Activated T-helper 17 cell treated with anti-CD3 and anti-CD28 coated beads, Interleukin-2, amount 50 U/mL, for 72 hours (primary cell): ENCODE measurements at regions not wholly inside any gene's neighbourhood (a gene's known extent, or its start where the extent isn't known, plus 50 kb on each side); places are given as distances from the start of the nearest gene placed in this dataset.
A peak's percentile ranks its signal among the peaks of the same experiment; 100 is the strongest.

Experiments used
- ATAC-seq: fragments of 150-1000 bp; cut with Tn5 transposase; replicated peaks from 2 replicates; pipeline ENCODE4 v1.10.0; 2021; ENCODE audit warnings: mild to moderate bottlenecking, moderate library complexity
- H3K27ac Mint-ChIP-seq: one replicate; pipeline ENCODE4 v1.8.0; 2022; ENCODE audit warnings: mixed read lengths
- H3K27me3 Mint-ChIP-seq: one replicate; pipeline ENCODE4 v1.8.0; 2022; ENCODE audit warnings: mixed read lengths
- H3K36me3 Mint-ChIP-seq: one replicate; pipeline ENCODE4 v1.8.0; 2022; ENCODE audit warnings: low read depth, mild to moderate bottlenecking, mixed read lengths
- H3K4me1 Mint-ChIP-seq: one replicate; pipeline ENCODE4 v1.8.0; 2022; ENCODE audit warnings: mixed read lengths
- H3K4me3 Mint-ChIP-seq: one replicate; pipeline ENCODE4 v1.8.0; 2022; ENCODE audit warnings: mild to moderate bottlenecking, mixed read lengths
- H3K9me3 Mint-ChIP-seq: one replicate; pipeline ENCODE4 v1.8.0; 2022; ENCODE audit warnings: mixed read lengths

- ATAC-seq, result no peak
- H3K27me3 Mint-ChIP-seq, result no peaks in the 10 kb centered on the region
- no peaks in the 10 kb centered on the region for H3K36me3 Mint-ChIP-seq
- H3K4me1 Mint-ChIP-seq, result no peaks in the 10 kb centered on the region
- no peaks in the 10 kb centered on the region for H3K9me3 Mint-ChIP-seq
- no peak overlapping the region for H3K4me3 Mint-ChIP-seq
- no peak overlapping the region for H3K27ac Mint-ChIP-seq
These were observed 296.3 kb downstream of the KLF5 start for GRCh38 chr13:73355134-73355533.

- H3K27ac Mint-ChIP-seq, result no peak overlapping the region
- no peaks in the 10 kb centered on the region for H3K9me3 Mint-ChIP-seq
- ATAC-seq, result no peak
- H3K36me3 Mint-ChIP-seq, result no peaks in the 10 kb centered on the region
- H3K27me3 Mint-ChIP-seq, result peaks cover 7% of the 10 kb centered on the region
- no peaks in the 10 kb centered on the region for H3K4me1 Mint-ChIP-seq
- H3K4me3 Mint-ChIP-seq, result no peak overlapping the region
These were observed 292.9 kb downstream of the KLF5 start for GRCh38 chr13:73351730-73352129.

- H3K36me3 Mint-ChIP-seq, result no peaks in the 10 kb centered on the region
- peak; percentile 31 for ATAC-seq
- H3K4me1 Mint-ChIP-seq, result no peaks in the 10 kb centered on the region
- H3K4me3 Mint-ChIP-seq, result no peak overlapping the region
- peaks cover 5% of the 10 kb centered on the region for H3K27me3 Mint-ChIP-seq
- H3K27ac Mint-ChIP-seq, result no peak overlapping the region
- H3K9me3 Mint-ChIP-seq, result no peaks in the 10 kb centered on the region
These were observed 282.9 kb downstream of the KLF5 start for GRCh38 chr13:73341748-73342147.

- Mint-ChIP-seq H3K27ac (no peak overlapping the region), H3K27me3 (no peaks in the 10 kb centered on the region), H3K9me3 (no peaks in the 10 kb centered on the region), H3K36me3 (no peaks in the 10 kb centered on the region), H3K4me3 (no peak overlapping the region), H3K4me1 (peaks cover 5% of the 10 kb centered on the region)
- no peak for ATAC-seq
These were observed 281.3 kb downstream of the KLF5 start for GRCh38 chr13:73340069-73340468.

- Mint-ChIP-seq H3K27ac (no peak overlapping the region), H3K9me3 (no peaks in the 10 kb centered on the region), H3K36me3 (no peaks in the 10 kb centered on the region), H3K27me3 (no peaks in the 10 kb centered on the region), H3K4me3 (no peak overlapping the region), H3K4me1 (peaks cover 7% of the 10 kb centered on the region)
- ATAC-seq, result no peak
These were observed 280.3 kb downstream of the KLF5 start for GRCh38 chr13:73339086-73339485.

GRCh38 chr13:73338389-73338788, 279.6 kb downstream of the KLF5 start:
- Mint-ChIP-seq H3K9me3 (no peaks in the 10 kb centered on the region), H3K4me1 (peaks cover 7% of the 10 kb centered on the region), H3K27me3 (no peaks in the 10 kb centered on the region), H3K4me3 (no peak overlapping the region), H3K36me3 (no peaks in the 10 kb centered on the region), H3K27ac (no peak overlapping the region)
- no peak for ATAC-seq

- no peak for ATAC-seq
- Mint-ChIP-seq H3K4me3 (no peak overlapping the region), H3K36me3 (no peaks in the 10 kb centered on the region), H3K9me3 (no peaks in the 10 kb centered on the region), H3K27me3 (no peaks in the 10 kb centered on the region), H3K27ac (no peak overlapping the region), H3K4me1 (peaks cover 7% of the 10 kb centered on the region)
These were observed 278.7 kb downstream of the KLF5 start for GRCh38 chr13:73337532-73337931.

GRCh38 chr13:73336773-73337172, 278.0 kb downstream of the KLF5 start:
- Mint-ChIP-seq H3K9me3 (no peaks in the 10 kb centered on the region), H3K36me3 (no peaks in the 10 kb centered on the region), H3K27me3 (no peaks in the 10 kb centered on the region), H3K27ac (no peak overlapping the region), H3K4me3 (no peak overlapping the region), H3K4me1 (peaks cover 7% of the 10 kb centered on the region)
- peak; percentile 25 for ATAC-seq

- no peak for ATAC-seq
- peaks cover 7% of the 10 kb centered on the region for H3K4me1 Mint-ChIP-seq
- no peaks in the 10 kb centered on the region for H3K36me3 Mint-ChIP-seq
- H3K27ac Mint-ChIP-seq, result no peak overlapping the region
- H3K4me3 Mint-ChIP-seq, result no peak overlapping the region
- peaks cover 3% of the 10 kb centered on the region for H3K9me3 Mint-ChIP-seq
- H3K27me3 Mint-ChIP-seq, result no peaks in the 10 kb centered on the region
These were observed 277.1 kb downstream of the KLF5 start for GRCh38 chr13:73335944-73336343.

- Mint-ChIP-seq H3K27ac (peak overlapping the region; percentile 60), H3K9me3 (peaks cover 3% of the 10 kb centered on the region), H3K4me1 (peaks cover 7% of the 10 kb centered on the region), H3K36me3 (no peaks in the 10 kb centered on the region), H3K4me3 (no peak overlapping the region), H3K27me3 (no peaks in the 10 kb centered on the region)
- ATAC-seq, result peak; percentile 91
These were observed 276.4 kb downstream of the KLF5 start for GRCh38 chr13:73335210-73335609.

GRCh38 chr13:73334445-73334844, 275.6 kb downstream of the KLF5 start:
- no peak overlapping the region for H3K27ac Mint-ChIP-seq
- H3K4me1 Mint-ChIP-seq, result peaks cover 7% of the 10 kb centered on the region
- no peaks in the 10 kb centered on the region for H3K27me3 Mint-ChIP-seq
- ATAC-seq, result no peak
- H3K4me3 Mint-ChIP-seq, result no peak overlapping the region
- no peaks in the 10 kb centered on the region for H3K36me3 Mint-ChIP-seq
- peaks cover 3% of the 10 kb centered on the region for H3K9me3 Mint-ChIP-seq

- Mint-ChIP-seq H3K27me3 (peaks cover 3% of the 10 kb centered on the region), H3K9me3 (peaks cover 3% of the 10 kb centered on the region), H3K4me1 (peaks cover 7% of the 10 kb centered on the region), H3K36me3 (no peaks in the 10 kb centered on the region), H3K4me3 (no peak overlapping the region), H3K27ac (no peak overlapping the region)
- ATAC-seq, result peak; percentile 37
These were observed 272.8 kb downstream of the KLF5 start for GRCh38 chr13:73331556-73331955.

GRCh38 chr13:73329355-73329754, 270.6 kb downstream of the KLF5 start:
- no peak overlapping the region for H3K27ac Mint-ChIP-seq
- H3K9me3 Mint-ChIP-seq, result peaks cover 3% of the 10 kb centered on the region
- no peaks in the 10 kb centered on the region for H3K4me1 Mint-ChIP-seq
- ATAC-seq, result no peak
- no peak overlapping the region for H3K4me3 Mint-ChIP-seq
- peaks cover 3% of the 10 kb centered on the region for H3K27me3 Mint-ChIP-seq
- no peaks in the 10 kb centered on the region for H3K36me3 Mint-ChIP-seq

- no peak for ATAC-seq
- peaks cover 3% of the 10 kb centered on the region for H3K9me3 Mint-ChIP-seq
- H3K36me3 Mint-ChIP-seq, result no peaks in the 10 kb centered on the region
- peaks cover 3% of the 10 kb centered on the region for H3K27me3 Mint-ChIP-seq
- no peak overlapping the region for H3K27ac Mint-ChIP-seq
- no peak overlapping the region for H3K4me3 Mint-ChIP-seq
- no peaks in the 10 kb centered on the region for H3K4me1 Mint-ChIP-seq
These were observed 268.8 kb downstream of the KLF5 start for GRCh38 chr13:73327579-73327978.

- Mint-ChIP-seq H3K27me3 (peaks cover 3% of the 10 kb centered on the region), H3K4me3 (no peak overlapping the region), H3K4me1 (peaks cover 1% of the 10 kb centered on the region), H3K36me3 (no peaks in the 10 kb centered on the region), H3K27ac (no peak overlapping the region), H3K9me3 (no peaks in the 10 kb centered on the region)
- peak; percentile 49 for ATAC-seq
These were observed 267.1 kb downstream of the KLF5 start for GRCh38 chr13:73325723-73326558.
